ENCODE measurements at regions not wholly inside any gene's neighbourhood (a gene's known extent, or its start where the extent isn't known, plus 50 kb on each side); places are given as distances from the start of the nearest gene placed in this dataset.

DNA sequence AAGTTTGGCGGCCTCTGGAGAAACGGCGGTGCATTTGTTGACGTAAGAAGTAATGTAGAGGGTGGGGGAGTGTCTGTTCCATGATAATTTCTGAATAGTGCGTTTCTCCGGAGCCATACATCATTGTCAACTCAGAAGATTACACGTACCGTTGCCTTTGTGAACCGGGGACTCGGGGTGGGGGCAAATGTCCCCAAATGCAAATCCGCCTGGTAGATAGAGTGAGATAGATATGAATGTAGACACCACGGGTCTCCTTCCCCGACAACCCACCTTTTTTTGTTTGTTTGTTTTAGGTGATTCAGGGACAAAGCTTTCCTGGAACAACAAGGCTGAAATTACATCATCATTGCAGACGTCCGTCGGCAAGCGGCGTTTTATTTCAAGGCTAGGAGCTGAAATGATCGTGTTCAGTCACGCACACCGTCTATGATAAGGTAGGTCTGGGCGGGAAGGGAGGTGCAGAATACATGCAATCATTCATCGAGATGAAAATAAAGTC is 96.0 kb upstream of the PPP2R3B start:
- ATAC-seq: no peak
- intact Hi-C loops (cut with DNase I): no loop called here

GRCh38 chrX:485368-485767 is 98.7 kb upstream of the PPP2R3B start:
- no peaks in the 10 kb centered on the region for H3K4me1 ChIP-seq
- DNase-seq: no peak
- TF ChIP-seq, protein P1, sequence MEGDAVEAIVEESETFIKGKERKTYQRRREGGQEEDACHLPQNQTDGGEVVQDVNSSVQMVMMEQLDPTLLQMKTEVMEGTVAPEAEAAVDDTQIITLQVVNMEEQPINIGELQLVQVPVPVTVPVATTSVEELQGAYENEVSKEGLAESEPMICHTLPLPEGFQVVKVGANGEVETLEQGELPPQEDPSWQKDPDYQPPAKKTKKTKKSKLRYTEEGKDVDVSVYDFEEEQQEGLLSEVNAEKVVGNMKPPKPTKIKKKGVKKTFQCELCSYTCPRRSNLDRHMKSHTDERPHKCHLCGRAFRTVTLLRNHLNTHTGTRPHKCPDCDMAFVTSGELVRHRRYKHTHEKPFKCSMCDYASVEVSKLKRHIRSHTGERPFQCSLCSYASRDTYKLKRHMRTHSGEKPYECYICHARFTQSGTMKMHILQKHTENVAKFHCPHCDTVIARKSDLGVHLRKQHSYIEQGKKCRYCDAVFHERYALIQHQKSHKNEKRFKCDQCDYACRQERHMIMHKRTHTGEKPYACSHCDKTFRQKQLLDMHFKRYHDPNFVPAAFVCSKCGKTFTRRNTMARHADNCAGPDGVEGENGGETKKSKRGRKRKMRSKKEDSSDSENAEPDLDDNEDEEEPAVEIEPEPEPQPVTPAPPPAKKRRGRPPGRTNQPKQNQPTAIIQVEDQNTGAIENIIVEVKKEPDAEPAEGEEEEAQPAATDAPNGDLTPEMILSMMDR (IDR thresholded peaks at IDR 0.05): no peak
- TF ChIP-seq POLR2A (IDR thresholded peaks at IDR 0.05): no peak
- H3K27ac ChIP-seq: no peak overlapping the region
- no peak overlapping the region for H3K4me3 ChIP-seq
- ATAC-seq: no peak
- H3K27me3 ChIP-seq: no peaks in the 10 kb centered on the region
- H3K9me3 ChIP-seq: peaks cover 0 to 12% (median 0%) of the 10 kb centered on the region in 12 donors
- intact Hi-C loops (cut with DNase I): no loop called here
- no peaks in the 10 kb centered on the region for H3K36me3 ChIP-seq
- 82 to 90% (median 87%) methylated on average over 10 to 13 of the region's 13 CpGs for WGBS, 4 donors

More for the DNA sequence above, 96.0 kb upstream of the PPP2R3B start:
- Histone ChIP-seq H3K27me3 (no peaks in the 10 kb centered on the region), H3K27ac (no peak overlapping the region), H3K9me3 (peaks cover 0 to 12% (median 0%) of the 10 kb centered on the region in 12 donors), H3K36me3 (no peaks in the 10 kb centered on the region), H3K4me3 (no peak overlapping the region), H3K4me1 (no peaks in the 10 kb centered on the region)
- TF ChIP-seq POLR2A (IDR thresholded peaks at IDR 0.05): no peak
- TF ChIP-seq, protein P1 (IDR thresholded peaks at IDR 0.05): no peak
- no peak for DNase-seq
- 61 to 78% (median 71%) methylated on average over 23 of the region's 23 CpGs for WGBS, 4 donors

- Histone ChIP-seq H3K9me3 (peaks cover 0 to 12% (median 0%) of the 10 kb centered on the region in 12 donors), H3K27me3 (no peaks in the 10 kb centered on the region), H3K36me3 (no peaks in the 10 kb centered on the region), H3K27ac (no peak overlapping the region), H3K4me3 (no peak overlapping the region), H3K4me1 (no peaks in the 10 kb centered on the region)
- WGBS, 4 donors: 95 to 97% (median 95%) methylated on average over 4 of the region's 4 CpGs
- no peak for ATAC-seq
- no peak for TF ChIP-seq POLR2A (IDR thresholded peaks at IDR 0.05)
- TF ChIP-seq, protein P1 (IDR thresholded peaks at IDR 0.05): no peak
- no peak for DNase-seq
- intact Hi-C loops (cut with DNase I): no loop called here
Observed at GRCh38 chrX:486325-486724, 99.6 kb upstream of the PPP2R3B start.

DNA sequence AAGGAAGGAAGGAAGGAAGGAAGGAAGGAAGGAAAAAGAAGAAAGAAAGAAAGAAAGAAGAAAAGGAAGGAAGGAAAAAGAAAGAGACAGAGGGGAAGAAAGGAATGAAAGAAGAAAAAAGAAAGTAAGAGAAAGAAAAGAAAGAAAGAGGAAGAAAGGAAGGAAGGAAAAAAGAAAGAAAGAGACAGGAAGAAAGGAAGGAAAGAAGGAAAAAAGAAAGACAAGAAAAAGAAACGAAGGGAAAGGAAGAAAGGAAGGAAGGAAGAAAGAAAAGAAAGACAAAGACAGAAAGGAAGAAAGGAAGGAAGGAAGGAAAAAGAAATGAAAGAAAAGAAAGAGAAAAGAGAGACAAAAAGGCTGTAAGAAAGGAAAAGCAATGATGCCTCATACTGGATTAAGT is 101.1 kb upstream of the PPP2R3B start:
- no peak for DNase-seq
- no peak for TF ChIP-seq POLR2A (IDR thresholded peaks at IDR 0.05)
- TF ChIP-seq, protein P1 (IDR thresholded peaks at IDR 0.05): no peak
- Histone ChIP-seq H3K4me1 (no peaks in the 10 kb centered on the region), H3K27ac (no peak overlapping the region), H3K36me3 (no peaks in the 10 kb centered on the region), H3K27me3 (no peaks in the 10 kb centered on the region), H3K9me3 (peaks cover 0 to 12% (median 0%) of the 10 kb centered on the region in 12 donors), H3K4me3 (no peak overlapping the region)
- WGBS, 4 donors: 60 to 78% (median 69%) methylated on average over 1 of the region's 1 CpG
- intact Hi-C loops (cut with DNase I): no loop called here
- ATAC-seq: no peak
